GM12891 (cell line): ENCODE measurements at regions not wholly inside any gene's neighbourhood (a gene's known extent, or its start where the extent isn't known, plus 50 kb on each side); places are given as distances from the start of the nearest gene placed in this dataset.

Experiments
- PAX5 ChIP-seq: IDR thresholded peaks from 2 replicates; pipeline ENCODE4 v1.6.1; 2011; ENCODE audit warnings: low read length, moderate library complexity, mild to moderate bottlenecking; ENCODE audit not compliant: insufficient read depth, severe bottlenecking
- POLR2A ChIP-seq: IDR thresholded peaks from 2 replicates; pipeline ENCODE4 v1.6.1; 2011; ENCODE audit warnings: low read depth, low read length, control low read depth
- POLR2AphosphoS5 ChIP-seq: IDR thresholded peaks from 2 replicates; pipeline ENCODE4 v1.6.1; 2011; ENCODE audit warnings: low read depth, low read length, control low read depth
- TAF1 ChIP-seq: IDR thresholded peaks from 2 replicates; pipeline ENCODE4 v1.6.1; 2011; ENCODE audit warnings: low read depth, low read length, control low read depth

- TF ChIP-seq POLR2A (no peak), POLR2AphosphoS5 (no peak), TAF1 (no peak), PAX5 (no peak)
Measured at GRCh38 chr6:43869792-43870659, 100.0 kb downstream of the VEGFA start.
